HG03469 (cell line): ENCODE measurements at regions not wholly inside any gene's neighbourhood (a gene's known extent, or its start where the extent isn't known, plus 50 kb on each side); places are given as distances from the start of the nearest gene placed in this dataset.
A peak's percentile ranks its signal among the peaks of the same experiment; 100 is the strongest.

Experiments
- ATAC-seq: cut with Tn5 transposase; IDR thresholded peaks from one replicate; pipeline ENCODE4 v1.9.1; 2021; ENCODE audit warnings: mild to moderate bottlenecking, moderate library complexity, moderate number of reproducible peaks; ENCODE audit not compliant: unreplicated experiment

GRCh38 chr6:149212206-149212605 lies 105.3 kb upstream of the TAB2 start:
- no peak for ATAC-seq

GRCh38 chr6:149212892-149213801 lies 104.4 kb upstream of the TAB2 start:
- ATAC-seq: no peak

- no peak for ATAC-seq
Measured at GRCh38 chr6:149213829-149214228, 103.7 kb upstream of the TAB2 start.

GRCh38 chr6:149216459-149216858 lies 101.1 kb upstream of the TAB2 start:
- no peak for ATAC-seq

- ATAC-seq: peak; percentile 44
Measured at GRCh38 chr6:149217466-149217888, 100.0 kb upstream of the TAB2 start.

GRCh38 chr6:149218471-149218870 lies 99.0 kb upstream of the TAB2 start:
- no peak for ATAC-seq

- ATAC-seq: no peak
Measured at GRCh38 chr6:149218915-149219314, 98.6 kb upstream of the TAB2 start.

- ATAC-seq: no peak
Measured at GRCh38 chr6:149220882-149221773, 96.4 kb upstream of the TAB2 start.

GRCh38 chr6:149221774-149222070 lies 95.8 kb upstream of the TAB2 start:
- no peak for ATAC-seq

GRCh38 chr6:149223120-149223903 lies 94.2 kb upstream of the TAB2 start:
- no peak for ATAC-seq

GRCh38 chr6:149223904-149224351 lies 93.6 kb upstream of the TAB2 start:
- ATAC-seq: no peak

- no peak for ATAC-seq
Measured at GRCh38 chr6:149224399-149224798, 93.1 kb upstream of the TAB2 start.

- no peak for ATAC-seq
Measured at GRCh38 chr6:149225370-149225769, 92.1 kb upstream of the TAB2 start.

GRCh38 chr6:149225946-149226345 lies 91.6 kb upstream of the TAB2 start:
- ATAC-seq: no peak

- ATAC-seq: no peak
Measured at GRCh38 chr6:149227796-149228195, 89.7 kb upstream of the TAB2 start.

GRCh38 chr6:149228311-149228955 lies 89.1 kb upstream of the TAB2 start:
- ATAC-seq: no peak

- no peak for ATAC-seq
Measured at GRCh38 chr6:149229096-149229495, 88.4 kb upstream of the TAB2 start.

- no peak for ATAC-seq
Measured at GRCh38 chr6:149230712-149231460, 86.6 kb upstream of the TAB2 start.

GRCh38 chr6:149231778-149232177 lies 85.7 kb upstream of the TAB2 start:
- no peak for ATAC-seq
